Keratinocyte (primary cell): ENCODE measurements at regions not wholly inside any gene's neighbourhood (a gene's known extent, or its start where the extent isn't known, plus 50 kb on each side); places are given as distances from the start of the nearest gene placed in this dataset.

Experiments used
- EZH2 ChIP-seq: IDR thresholded peaks from one replicate; pipeline ENCODE4 v1.6.1; 2012; ENCODE audit warnings: inconsistent platforms, mild to moderate bottlenecking, low read length, moderate library complexity
- TF ChIP-seq, protein P1 (sequence below), 3 experiments: IDR thresholded peaks in 1 of 3; conservative IDR thresholded peaks in 1 of 3; optimal IDR thresholded peaks in 1 of 3; 2 replicates in 2 of 3; 3 replicates in 1 of 3; pipeline versions ENCODE3 to v1.5.1; 2011; ENCODE audit warnings: low read length in 3 of 3, mild to moderate bottlenecking in 3 of 3, moderate library complexity in 2 of 3, control low read depth in 1 of 3, inconsistent platforms in 1 of 3; ENCODE audit not compliant: insufficient read depth in 2 of 3; ENCODE audit errors: extremely low read depth in 1 of 3

- TF ChIP-seq, protein P1, sequence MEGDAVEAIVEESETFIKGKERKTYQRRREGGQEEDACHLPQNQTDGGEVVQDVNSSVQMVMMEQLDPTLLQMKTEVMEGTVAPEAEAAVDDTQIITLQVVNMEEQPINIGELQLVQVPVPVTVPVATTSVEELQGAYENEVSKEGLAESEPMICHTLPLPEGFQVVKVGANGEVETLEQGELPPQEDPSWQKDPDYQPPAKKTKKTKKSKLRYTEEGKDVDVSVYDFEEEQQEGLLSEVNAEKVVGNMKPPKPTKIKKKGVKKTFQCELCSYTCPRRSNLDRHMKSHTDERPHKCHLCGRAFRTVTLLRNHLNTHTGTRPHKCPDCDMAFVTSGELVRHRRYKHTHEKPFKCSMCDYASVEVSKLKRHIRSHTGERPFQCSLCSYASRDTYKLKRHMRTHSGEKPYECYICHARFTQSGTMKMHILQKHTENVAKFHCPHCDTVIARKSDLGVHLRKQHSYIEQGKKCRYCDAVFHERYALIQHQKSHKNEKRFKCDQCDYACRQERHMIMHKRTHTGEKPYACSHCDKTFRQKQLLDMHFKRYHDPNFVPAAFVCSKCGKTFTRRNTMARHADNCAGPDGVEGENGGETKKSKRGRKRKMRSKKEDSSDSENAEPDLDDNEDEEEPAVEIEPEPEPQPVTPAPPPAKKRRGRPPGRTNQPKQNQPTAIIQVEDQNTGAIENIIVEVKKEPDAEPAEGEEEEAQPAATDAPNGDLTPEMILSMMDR (optimal IDR thresholded peaks at IDR 0.05 in 1 of 3, IDR thresholded peaks at IDR 0.05 in 1 of 3, conservative IDR thresholded peaks at IDR 0.05 in 1 of 3; ENCODE audit: extremely low read depth in 1 of 3, insufficient read depth in 2 of 3, low read length in 3 of 3) = no peak
- no peak for TF ChIP-seq EZH2
These were observed 1318.8 kb downstream of the TBC1D22A start for GRCh38 chr22:48081281-48081680.
